Left cardiac atrium (tissue), 4 donors: ENCODE measurements at regions not wholly inside any gene's neighbourhood (a gene's known extent, or its start where the extent isn't known, plus 50 kb on each side); places are given as distances from the start of the nearest gene placed in this dataset.
"Not testable (repeated sequence)": the region's sequence is repeated elsewhere in the genome, so short reads cannot be mapped to it uniquely, and the experiment has no call there.

ENCODE experiments used
- ATAC-seq, 2 donors: fragments of 200-7000 bp; cut with Tn5 transposase; one replicate each; pipeline ENCODE4 v1.9.1; 2020; ENCODE audit warnings: mild to moderate bottlenecking in 2 of 2, moderate library complexity in 2 of 2
- DNase-seq: peaks from one replicate; pipeline ENCODE4 v3.0.0-alpha.2; 2020
- intact Hi-C, 2 donors: fragments of 100-400 bp; cut with DNase I; formaldehyde crosslinking; loops; one replicate each; pipeline versions ENCODE4 v1.14.1 to v1.15.1; 2022 to 2023
- donor health status: DM: no; HTN: yes; CAD: no.
- donor health status: DM: no; HTN: yes; CAD: no; lungs with severe emphysema.
- donor health status: DM: yes; HTN: yes; CAD: no.
- donor health status: Dilated cardiomyopathy.

- no peak for DNase-seq
- intact Hi-C loops = no loop called here
- no peak for ATAC-seq
Measured at GRCh38 chr2:128664499-128664971, 345.9 kb upstream of the HS6ST1 start.

- no peak for ATAC-seq
- intact Hi-C loops = no loop called here
- no peak for DNase-seq
Measured at GRCh38 chr2:128665113-128665512, 346.4 kb upstream of the HS6ST1 start.

GRCh38 chr2:128666596-128666995, 347.9 kb upstream of the HS6ST1 start:
- no peak for DNase-seq
- intact Hi-C loops = no loop called here
- ATAC-seq = no peak

GRCh38 chr2:128667391-128667790, 348.7 kb upstream of the HS6ST1 start:
- DNase-seq (no peak), ATAC-seq (no peak)
- intact Hi-C loops = no loop called here

- no peak for ATAC-seq
- DNase-seq = no peak
- intact Hi-C loops = no loop called here
Measured at GRCh38 chr2:128668946-128669345, 350.3 kb upstream of the HS6ST1 start.

GRCh38 chr2:128670066-128670465, 351.4 kb upstream of the HS6ST1 start:
- intact Hi-C loops = no loop called here
- no peak for ATAC-seq
- DNase-seq = no peak

GRCh38 chr2:128671981-128672757, 353.5 kb upstream of the HS6ST1 start:
- ATAC-seq, intact Hi-C loops, DNase-seq: not testable (repeated sequence)

- ATAC-seq, DNase-seq, intact Hi-C loops: not testable (repeated sequence)
Measured at GRCh38 chr2:128679680-128680079, 361.0 kb upstream of the HS6ST1 start.

- intact Hi-C loops = no loop called here
- ATAC-seq (no peak), DNase-seq (no peak)
Measured at GRCh38 chr2:128681507-128681906, 362.8 kb upstream of the HS6ST1 start.

- ATAC-seq (no peak), DNase-seq (no peak)
- intact Hi-C loops = no loop called here
Measured at GRCh38 chr2:128682266-128682665, 363.6 kb upstream of the HS6ST1 start.

- ATAC-seq = no peak
- intact Hi-C loops = no loop called here
- no peak for DNase-seq
Measured at GRCh38 chr2:128682729-128683284, 364.1 kb upstream of the HS6ST1 start.

GRCh38 chr2:128684523-128684922, 365.9 kb upstream of the HS6ST1 start:
- intact Hi-C loops = no loop called here
- ATAC-seq = no peak
- DNase-seq = no peak

- intact Hi-C loops = no loop called here
Measured at GRCh38 chr2:128685841-128686496, 367.3 kb upstream of the HS6ST1 start.

GRCh38 chr2:128686497-128686859, 367.8 kb upstream of the HS6ST1 start:
- ATAC-seq (peak in 1 of 2 donors; percentile 29), DNase-seq (no peak)
- intact Hi-C loops = no loop called here

More at GRCh38 chr2:128685841-128686496, 367.3 kb upstream of the HS6ST1 start:
- DNase-seq (no peak), ATAC-seq (no peak)

GRCh38 chr2:128686881-128687555, 368.4 kb upstream of the HS6ST1 start:
- no peak for DNase-seq
- ATAC-seq = no peak
- intact Hi-C loops = no loop called here

- no peak for DNase-seq
- ATAC-seq = no peak
- intact Hi-C loops = no loop called here
Measured at GRCh38 chr2:128687565-128687964, 368.9 kb upstream of the HS6ST1 start.

GRCh38 chr2:128689971-128690370, 371.3 kb upstream of the HS6ST1 start:
- intact Hi-C loops = no loop called here
- DNase-seq (no peak), ATAC-seq (no peak)

- DNase-seq (no peak), ATAC-seq (no peak)
Measured at GRCh38 chr2:128690431-128690830, 371.8 kb upstream of the HS6ST1 start.

GRCh38 chr2:128690869-128691268, 372.2 kb upstream of the HS6ST1 start:
- no peak for DNase-seq
- intact Hi-C loops = no loop called here
- ATAC-seq = no peak

More at GRCh38 chr2:128690431-128690830, 371.8 kb upstream of the HS6ST1 start:
- intact Hi-C loops = no loop called here

GRCh38 chr2:128691526-128691925, 372.9 kb upstream of the HS6ST1 start:
- DNase-seq = no peak

More at GRCh38 chr2:128691526-128691925, 372.9 kb upstream of the HS6ST1 start:
- intact Hi-C loops = no loop called here
- ATAC-seq = no peak
